GM21619 (cell line): ENCODE measurements at regions not wholly inside any gene's neighbourhood (a gene's known extent, or its start where the extent isn't known, plus 50 kb on each side); places are given as distances from the start of the nearest gene placed in this dataset.
"Not testable (repeated sequence)": the region's sequence is repeated elsewhere in the genome, so short reads cannot be mapped to it uniquely, and the experiment has no call there.

Source experiments
- ATAC-seq: cut with Tn5 transposase; IDR thresholded peaks from one replicate; pipeline ENCODE4 v1.9.1; 2021; ENCODE audit not compliant: unreplicated experiment

DNA sequence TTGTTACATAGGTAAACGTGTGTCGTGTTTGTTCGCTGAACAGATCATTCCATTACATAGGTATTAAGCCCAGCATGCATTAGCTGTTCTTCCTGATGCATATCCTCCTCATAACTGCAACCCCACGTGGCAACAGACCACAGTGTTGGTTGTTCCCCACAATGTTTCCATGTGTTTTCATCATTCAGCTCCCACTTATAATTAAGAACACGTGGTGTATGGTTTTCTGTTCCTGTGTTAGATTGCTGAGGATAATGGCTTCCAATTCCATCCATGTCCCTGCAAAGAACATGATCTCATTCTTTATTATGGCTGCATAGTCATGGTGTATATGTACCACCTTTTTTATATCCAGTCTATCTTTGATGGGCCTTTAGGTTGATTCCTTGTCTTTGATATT, 1071.1 kb downstream of the SLC16A7 start:
- ATAC-seq = no peak

DNA sequence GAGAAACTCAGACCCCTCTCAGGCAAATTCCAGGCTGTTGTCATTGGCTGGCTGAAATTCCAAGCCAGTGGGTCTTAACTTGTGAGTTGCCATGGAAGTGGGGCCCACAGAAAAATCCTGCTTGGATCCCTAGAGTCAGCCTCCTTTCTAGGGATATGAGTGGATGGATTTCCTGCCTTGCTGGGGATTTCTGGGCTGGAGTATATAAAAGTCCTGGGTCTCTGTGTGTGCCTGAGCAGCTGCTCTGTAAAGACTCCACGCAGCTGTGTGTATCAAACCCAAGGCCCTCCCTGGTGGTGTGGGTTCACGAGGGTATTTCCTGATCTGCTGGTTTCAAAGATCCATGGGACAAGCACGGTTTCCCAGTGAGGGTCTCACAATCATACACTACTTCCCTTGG, 1077.1 kb downstream of the SLC16A7 start:
- ATAC-seq = no peak

DNA sequence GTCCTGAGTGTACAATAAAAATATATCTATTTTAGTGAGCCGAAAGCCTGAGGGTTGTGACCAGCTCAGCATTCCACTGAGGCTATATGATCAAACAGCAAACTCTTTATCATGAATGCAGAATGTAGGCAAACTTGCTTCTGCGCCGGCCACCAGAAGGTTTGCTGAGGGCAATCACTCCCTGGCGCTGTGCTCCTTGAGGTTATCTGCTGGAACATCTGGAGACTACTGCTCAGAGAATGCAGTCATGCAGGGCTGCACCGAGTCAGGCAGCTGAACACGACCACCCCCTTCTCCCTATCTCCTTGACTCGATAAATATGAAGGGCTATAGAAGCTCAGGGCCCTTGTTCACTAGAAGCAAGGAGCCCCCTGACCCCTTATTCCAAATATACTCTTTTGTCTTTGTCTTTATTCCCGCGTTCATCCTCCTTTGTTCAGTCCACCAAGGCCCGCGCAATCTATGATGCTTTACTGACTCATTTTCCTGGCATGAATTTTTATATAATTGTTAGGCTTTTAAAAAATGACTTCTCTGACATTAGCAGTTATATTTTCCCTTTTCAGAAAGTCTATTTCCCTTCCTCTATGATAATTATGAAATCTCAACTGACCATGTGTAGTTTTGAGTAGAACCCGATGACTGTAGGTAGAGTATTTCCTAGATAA, 1089.3 kb downstream of the SLC16A7 start:
- ATAC-seq = no peak

DNA sequence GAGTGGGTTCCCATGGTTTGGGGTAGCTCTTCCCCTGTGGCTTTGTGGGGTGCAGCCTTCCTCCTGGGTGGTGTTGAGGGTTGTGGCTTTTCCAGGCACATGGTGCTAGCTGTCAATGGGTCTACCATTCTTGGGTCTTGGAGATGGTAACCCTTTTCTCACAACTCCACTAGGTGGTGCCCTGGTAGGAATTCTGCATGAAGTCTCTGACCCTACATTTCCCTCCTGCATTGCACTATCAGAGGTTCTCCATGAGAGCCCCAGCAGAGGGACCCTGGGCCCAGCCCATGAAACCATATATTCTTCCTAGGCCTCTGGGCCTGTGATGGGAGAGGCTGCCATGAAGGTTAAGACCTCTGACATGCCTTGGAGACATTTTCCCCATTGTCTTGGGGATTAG, 1093.3 kb downstream of the SLC16A7 start:
- no peak for ATAC-seq

DNA sequence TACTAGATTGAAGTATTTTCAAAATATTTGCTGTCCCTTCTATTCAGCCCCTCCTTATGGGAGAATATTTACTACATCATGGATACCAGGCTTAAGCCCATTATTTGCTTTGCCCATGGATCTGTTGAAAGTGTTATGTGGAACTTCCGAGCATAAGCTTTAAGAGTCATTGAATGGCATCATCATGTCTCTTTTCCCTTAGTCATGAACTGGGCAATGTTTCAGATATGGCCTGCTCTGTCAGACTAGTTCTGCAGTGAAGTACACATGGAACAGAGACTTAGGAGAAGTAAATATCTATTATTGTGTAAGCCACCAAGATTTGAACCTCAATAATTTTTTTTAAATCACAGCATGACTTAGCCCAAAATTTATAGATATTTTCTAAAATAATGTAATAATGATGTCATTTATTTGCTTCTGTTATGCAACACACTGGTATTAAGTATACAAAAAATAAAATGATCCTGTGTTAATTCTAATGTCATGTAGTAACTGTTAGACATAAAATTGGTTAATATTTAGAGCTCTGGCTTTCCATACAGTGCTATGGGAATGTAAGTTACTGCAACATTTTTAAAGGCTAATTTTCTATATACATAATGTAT, 1097.3 kb downstream of the SLC16A7 start:
- ATAC-seq = no peak

DNA sequence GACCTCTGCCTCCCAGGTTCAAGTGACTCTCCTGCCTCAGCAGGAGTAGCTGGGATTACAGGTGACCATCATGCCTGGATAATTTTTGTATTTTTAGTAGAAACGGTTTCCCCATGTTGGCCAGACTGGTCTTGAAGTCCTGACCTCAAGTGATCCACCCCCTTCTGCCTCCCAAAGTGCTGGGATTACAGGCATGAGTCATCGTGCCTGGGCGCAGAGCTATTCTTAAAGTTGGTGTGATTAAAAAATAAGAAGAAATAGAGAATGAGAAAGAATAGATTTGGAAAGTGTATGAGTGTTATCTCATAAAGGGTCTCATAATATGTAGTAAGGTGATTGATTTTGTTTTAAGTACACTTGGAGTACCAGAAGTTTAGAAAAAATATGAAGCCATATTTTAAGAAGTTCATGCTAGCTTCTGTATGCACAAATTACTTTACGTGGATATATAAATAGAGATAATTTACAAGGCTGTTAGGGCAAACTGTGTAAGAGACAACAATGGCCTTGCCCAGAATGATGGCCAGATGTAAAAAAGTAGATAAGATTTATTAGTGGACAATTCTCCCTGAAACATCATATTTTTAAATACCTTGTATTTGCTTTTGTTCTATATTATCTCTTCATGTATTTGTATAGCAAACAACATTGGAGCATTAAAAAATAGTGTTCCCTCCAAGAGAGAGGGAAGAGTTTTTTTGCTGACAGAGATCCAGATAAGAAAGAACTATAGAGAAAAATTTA, 1108.5 kb downstream of the SLC16A7 start:
- no peak for ATAC-seq

DNA sequence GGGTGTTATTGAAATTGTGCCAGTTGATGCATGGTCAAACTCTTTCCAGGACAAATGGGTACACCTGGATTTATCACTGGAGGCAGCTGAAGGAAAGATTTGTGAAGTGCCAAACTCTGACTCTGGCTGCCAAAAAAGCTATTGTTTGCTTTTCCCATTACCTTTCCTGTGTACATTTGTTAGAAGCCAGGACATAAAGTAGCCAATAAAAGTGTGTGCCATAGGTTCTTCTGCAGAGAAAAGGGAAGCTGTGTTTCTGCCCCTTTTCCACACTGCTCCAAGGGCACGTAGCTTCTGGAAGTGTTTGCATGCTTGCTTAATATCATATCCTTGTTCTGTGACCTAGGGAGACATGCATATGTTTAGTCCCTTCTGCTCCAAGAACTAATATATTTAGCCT, 1114.4 kb downstream of the SLC16A7 start:
- ATAC-seq = no peak

DNA sequence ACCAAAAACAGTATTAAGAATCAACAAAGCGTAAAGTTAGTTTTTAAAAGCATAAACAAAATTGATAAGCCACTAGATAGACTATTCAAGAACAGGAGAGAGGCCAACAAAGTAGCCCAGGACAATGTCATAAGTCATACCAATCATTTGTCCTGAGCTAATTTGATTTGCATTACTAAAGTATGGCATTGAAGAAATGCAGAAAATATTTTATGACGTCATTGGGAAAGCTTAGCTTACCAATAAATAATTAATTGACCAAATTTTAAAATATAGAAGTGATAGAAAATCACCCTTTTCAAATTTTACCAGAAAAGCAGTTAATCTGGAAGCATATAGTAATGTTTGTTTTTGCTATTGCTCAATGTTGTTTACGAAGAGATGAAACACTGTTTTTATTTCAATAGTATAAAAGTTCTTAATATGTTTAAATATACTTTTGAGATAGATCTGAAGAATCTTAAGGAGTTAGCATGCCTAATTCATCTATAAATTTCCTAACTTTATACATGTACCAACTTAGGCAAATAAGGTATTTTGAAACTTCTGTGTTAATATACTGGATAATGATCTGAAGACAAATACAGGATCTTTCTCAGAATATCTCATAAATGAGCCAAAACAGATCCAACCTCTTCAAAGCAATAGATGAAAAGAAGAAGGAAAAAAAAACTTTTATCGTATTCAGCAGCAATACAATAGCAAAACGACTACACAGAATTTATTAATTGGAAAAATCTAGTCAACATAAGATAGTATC, 1118.5 kb downstream of the SLC16A7 start:
- no peak for ATAC-seq

DNA sequence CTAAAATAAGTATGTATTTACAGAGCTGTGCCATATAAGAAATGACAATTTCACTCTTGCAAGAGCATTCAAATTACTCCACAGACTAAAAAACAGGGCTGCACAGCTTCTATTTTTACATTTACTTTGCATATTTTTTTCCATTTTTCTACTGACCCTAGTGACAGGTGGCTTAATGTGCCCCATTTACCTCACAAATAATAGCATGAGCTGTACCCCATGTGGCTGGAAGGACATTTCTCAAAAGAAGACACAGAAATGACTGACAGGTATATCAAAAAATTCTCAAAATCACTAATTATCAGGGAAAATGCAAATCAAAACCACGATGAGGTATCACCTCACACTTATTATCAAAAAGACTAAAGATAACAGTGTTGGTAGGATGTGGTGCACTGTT, 1128.6 kb downstream of the SLC16A7 start:
- ATAC-seq = no peak

DNA sequence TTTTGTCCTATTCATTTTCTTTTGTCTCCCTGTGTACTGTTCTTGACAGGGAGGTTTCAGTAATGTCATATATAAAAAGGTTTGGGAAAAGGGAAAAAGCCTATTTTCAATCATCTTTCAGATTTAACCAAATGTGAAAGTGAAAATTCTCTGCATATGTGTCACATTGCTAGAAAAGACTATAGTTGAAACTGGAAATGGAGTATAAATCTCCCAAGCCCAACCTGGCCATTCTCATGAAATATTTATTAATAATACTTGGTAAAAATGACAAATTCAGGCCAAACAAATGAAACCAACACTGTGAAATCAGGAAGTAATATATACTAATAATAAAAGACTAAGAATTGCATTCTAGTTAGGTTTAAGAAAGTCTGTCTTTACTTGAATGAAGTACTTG, 1129.2 kb downstream of the SLC16A7 start:
- ATAC-seq = no peak

DNA sequence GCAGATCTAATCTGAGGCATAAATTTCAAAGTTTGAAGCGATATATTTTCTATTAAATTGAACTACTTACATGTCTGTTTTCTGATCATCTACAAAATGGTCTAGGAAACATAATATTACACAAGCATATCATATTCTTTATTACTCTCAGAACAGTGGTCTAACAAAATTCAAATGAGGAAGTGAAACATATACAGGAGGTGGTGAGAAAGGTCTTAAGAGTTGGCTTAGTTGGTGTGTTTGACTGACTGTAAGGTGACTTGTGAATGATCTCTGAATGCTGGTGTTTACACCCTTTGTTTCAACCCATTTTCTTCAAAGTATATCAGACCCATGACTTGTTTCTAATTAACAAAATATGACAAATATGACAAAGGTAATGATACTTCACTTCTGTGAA, 1156.8 kb downstream of the SLC16A7 start:
- no peak for ATAC-seq

DNA sequence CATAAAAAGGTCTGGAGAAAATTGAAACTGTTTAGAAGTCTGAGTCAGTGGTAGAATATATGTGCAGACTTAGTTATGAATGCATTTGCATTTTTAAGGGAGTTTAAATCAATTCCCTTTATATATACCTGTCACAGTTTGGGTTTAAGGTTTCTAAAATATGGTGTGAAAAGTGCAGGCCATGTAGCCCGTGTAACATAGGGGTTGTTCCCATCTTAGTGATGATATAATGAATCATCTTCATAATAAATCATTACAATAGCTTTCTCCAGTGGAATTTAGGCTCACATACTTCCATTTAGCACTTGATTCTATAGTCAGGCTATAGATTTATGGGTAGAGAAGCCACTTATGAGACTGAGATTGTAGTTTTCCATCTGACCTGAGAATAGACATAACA, 1162.4 kb downstream of the SLC16A7 start:
- no peak for ATAC-seq

DNA sequence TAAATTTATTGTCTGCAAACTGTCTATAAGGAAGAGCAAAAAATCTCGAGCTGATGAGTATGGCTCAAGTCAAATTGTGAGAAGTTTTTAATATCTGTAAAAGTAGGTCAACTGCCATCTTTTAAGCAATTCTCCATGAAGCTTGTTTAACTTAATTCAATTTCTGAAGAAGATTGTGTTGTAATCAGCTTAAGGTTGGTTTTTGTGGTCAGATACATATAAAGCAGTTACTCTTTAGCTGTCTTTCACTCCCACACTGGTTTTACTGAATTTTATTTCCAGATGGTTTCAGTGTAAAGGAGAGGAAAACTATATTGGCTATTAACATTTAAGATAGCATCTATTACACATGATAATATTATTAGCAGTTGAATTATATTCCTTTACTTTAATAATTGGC, 1165.1 kb downstream of the SLC16A7 start:
- no peak for ATAC-seq

DNA sequence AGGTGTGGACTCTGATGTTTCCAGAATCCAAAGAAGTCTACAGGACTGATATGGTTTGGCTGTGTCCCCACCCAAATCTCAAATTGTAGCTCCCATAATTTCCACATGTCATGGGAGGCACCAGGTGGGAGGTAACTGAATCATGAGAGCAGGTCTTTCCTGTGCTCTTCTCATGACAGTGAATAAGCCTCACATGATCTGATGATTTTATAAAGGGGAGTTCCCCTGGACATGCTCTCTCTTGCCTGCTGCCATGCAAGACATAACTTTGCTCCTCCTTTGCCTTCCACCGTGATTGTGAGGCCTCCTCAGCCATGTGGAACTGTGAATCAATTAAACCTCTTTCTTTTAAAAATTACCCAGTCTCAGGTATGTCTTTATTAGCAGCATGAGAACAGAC, 1205.3 kb downstream of the SLC16A7 start:
- ATAC-seq = not testable (repeated sequence)

DNA sequence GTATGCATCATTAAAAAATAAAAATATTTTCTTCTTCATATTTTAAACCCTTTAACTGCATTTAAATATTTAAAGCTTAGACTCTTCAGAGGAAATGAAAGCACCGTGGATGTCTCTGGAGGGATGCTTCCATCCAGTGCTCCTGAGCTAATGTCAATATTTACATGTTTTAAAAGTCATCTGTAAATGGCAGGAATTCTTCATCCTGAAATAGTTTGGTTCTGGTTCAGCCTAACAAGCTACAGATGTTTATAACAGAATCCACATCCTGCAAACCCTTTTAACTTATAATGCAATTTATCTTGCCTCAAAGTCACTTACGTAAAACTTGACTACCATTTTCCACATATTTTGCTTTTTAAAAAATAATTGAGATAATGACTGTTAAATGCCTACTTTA, 1207.3 kb downstream of the SLC16A7 start:
- no peak for ATAC-seq

DNA sequence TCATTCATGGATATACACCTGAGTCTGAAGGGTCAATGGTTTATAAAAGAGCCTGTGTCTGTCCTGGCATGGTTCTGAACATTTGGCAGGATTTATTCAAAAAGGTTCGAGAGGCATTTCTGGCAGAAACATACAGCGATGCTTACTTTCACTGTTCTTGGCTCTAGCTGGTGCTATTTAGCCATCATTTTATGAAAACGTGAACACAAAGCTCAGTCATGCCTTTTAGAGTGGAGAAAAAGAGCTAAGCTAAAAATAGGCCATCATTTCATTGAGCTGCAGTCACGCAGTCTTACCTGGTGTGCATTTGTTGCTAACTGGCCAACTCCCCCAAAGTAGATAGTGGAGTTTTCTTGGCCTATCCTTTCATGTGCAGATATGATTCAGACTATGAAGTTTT, 1209.5 kb downstream of the SLC16A7 start:
- no peak for ATAC-seq

DNA sequence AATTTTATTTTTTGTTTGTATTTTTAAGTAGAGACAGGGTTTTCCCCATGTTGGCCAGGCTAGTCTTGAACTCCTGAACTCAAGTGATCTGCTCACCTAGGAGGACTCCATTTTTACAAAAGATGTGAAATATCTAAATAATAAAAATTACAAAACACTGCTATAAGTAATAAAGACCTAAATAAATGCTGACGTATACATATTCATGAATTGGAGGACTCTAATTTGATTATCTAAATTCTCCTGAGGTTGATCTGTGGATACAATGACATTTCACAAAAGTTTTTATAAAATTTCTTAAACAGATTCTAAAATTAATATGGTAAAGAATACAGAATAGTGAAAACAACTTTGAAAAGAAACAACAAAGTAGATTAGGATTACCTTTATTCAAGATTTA, 1224.0 kb downstream of the SLC16A7 start:
- ATAC-seq = no peak

DNA sequence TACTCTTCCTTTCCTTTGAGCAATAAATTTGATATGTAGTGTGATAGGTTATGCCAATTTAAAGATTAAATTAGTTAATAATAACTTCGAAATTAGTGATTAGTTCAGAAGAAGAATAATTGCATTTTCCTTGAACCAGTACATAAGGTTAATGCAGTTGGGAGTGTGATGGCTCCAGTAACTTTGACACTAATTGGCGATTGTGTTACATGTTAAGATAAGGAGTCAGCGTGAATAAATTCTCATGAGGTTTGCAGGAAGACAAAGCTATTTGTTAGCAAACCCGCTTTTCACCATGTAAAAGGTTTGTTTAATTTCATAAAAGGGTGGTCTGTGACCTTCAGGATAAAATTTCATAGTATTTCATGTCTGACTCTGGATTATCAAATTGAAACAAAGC, 1226.8 kb downstream of the SLC16A7 start:
- no peak for ATAC-seq

DNA sequence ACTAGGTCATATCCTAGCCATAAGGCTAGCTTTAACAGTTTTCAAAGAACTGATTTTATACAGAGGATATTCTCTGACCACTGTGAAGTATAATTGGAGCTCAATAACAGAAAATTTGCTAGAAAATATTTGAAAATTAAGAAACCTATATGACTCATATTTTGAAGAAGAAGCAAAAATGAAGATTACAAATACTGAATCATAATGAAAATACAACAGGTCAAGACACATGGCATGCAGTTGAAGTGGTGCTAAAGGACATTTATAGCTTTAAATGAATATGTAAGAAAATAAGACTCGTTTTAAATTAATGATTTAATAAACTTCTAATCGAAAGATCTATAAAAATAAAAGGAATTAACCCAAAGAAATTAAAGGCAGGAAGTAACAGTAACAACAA, 1234.6 kb downstream of the SLC16A7 start:
- no peak for ATAC-seq

DNA sequence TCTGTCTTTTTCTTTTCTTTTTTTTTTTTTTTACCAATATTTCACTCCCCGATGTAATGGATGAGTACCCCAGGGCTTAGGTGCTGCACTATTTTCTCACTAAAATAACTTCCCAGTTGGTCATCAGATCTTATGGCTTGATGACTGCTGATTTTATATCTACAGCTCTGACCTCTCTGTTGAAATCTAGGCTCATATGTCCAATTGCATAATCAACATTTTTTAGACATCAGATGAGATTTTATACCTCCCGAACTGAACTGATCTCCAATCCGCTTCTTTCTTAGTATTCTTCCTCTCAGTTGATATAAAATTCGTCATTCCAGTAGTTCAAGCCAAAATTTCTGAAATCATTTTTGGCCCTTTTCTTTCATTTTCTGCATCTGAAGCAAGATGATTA, 1236.5 kb downstream of the SLC16A7 start:
- no peak for ATAC-seq

DNA sequence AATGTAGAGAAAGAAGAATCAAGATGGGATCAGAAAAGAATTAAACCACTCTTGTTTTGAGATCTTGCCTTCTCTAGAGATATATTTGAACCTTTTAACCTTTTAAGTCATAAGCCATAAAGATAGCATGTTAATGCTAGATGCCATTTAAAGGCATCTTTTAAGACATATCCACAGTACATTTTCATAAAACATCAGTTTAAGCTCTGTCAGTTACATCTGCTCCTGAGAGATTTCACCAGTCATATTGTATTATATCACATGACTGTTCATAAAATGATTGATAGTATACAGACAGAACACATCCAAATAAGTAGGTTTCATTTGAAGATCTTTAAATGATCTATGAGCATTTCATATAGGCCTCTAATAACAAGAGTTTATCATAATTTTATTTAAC, 1238.5 kb downstream of the SLC16A7 start:
- ATAC-seq = no peak

DNA sequence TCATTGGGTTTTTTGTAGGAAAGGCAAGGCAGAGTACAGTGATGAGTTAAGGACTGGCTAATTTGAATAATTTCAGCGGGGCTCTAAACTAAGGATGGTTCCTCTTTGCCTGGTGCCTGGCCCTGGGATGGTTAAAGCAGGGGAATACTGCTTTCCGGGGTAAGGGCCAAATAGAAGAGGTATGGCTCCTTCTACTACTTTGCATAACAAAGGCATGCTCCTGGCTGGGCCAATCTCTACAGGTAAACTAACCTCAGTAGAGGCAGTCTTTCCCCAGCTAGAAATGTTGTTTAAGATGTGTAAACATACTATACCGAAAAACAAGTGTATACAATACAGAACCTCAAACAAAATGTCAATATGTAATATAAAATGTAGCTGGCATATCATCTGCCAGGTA, 1239.0 kb downstream of the SLC16A7 start:
- ATAC-seq = no peak
